Peyer's patch (tissue), 4 donors: ENCODE measurements at regions not wholly inside any gene's neighbourhood (a gene's known extent, or its start where the extent isn't known, plus 50 kb on each side); places are given as distances from the start of the nearest gene placed in this dataset.

Experiments used
- DNase-seq, 3 donors: peaks; one replicate each; pipeline ENCODE4 v3.0.0-alpha.2; 2017 to 2019
- H3K27ac ChIP-seq, 4 donors: fragments of 200-600 bp; sonication (generic); one replicate each; pipeline ENCODE4 v1.5.1; 2016 to 2019
- H3K27me3 ChIP-seq, 2 donors: fragments of 200-600 bp; sonication (generic); one replicate each; pipeline ENCODE4 v1.5.1; 2019
- H3K36me3 ChIP-seq, 3 donors: fragments of 200-600 bp; sonication (generic); one replicate each; pipeline ENCODE4 v1.5.1; 2016 to 2019
- H3K4me1 ChIP-seq, 4 donors: fragments of 200-600 bp; sonication (generic); one replicate each; pipeline ENCODE4 v1.5.1; 2016 to 2019
- H3K4me3 ChIP-seq, 4 donors: fragments of 200-600 bp; sonication (generic); 1 replicate in 3 of 4; 2 replicates in 1 of 4; pipeline ENCODE4 v1.5.1; 2016 to 2019; ENCODE audit warnings: mild to moderate bottlenecking in 1 of 4
- H3K9me3 ChIP-seq, 4 donors: fragments of 200-600 bp; sonication (generic); one replicate each; pipeline ENCODE4 v1.5.1; 2016 to 2019; ENCODE audit warnings: mild to moderate bottlenecking in 1 of 4
- CTCF ChIP-seq, 6 experiments: fragments of 450-650 bp in 4 of 6; fragments of 200-600 bp in 2 of 6; sonication (generic) in 1 of 6; IDR thresholded peaks; one replicate each; pipeline ENCODE4 v1.5.1; 2017 to 2019; ENCODE audit warnings: antibody characterized with exemption in 6 of 6, mild to moderate bottlenecking in 3 of 6, moderate library complexity in 1 of 6
- POLR2A ChIP-seq, 2 donors: fragments of 450-650 bp; IDR thresholded peaks; one replicate each; pipeline ENCODE4 v1.5.1; 2017; ENCODE audit warnings: antibody characterized with exemption in 2 of 2, mild to moderate bottlenecking in 2 of 2, moderate library complexity in 2 of 2

GRCh38 chr4:128558896-128559679 is 250.4 kb upstream of the JADE1 start:
- no peak for DNase-seq
- H3K27me3 ChIP-seq = no peaks in the 10 kb centered on the region
- no peak for TF ChIP-seq POLR2A (IDR thresholded peaks at IDR 0.05)
- no peak for TF ChIP-seq CTCF (IDR thresholded peaks at IDR 0.05)
- peak overlapping the region in 1 of 4 donors; percentile 39 for H3K27ac ChIP-seq
- H3K4me1 ChIP-seq = peaks cover 0 to 17% (median 0%) of the 10 kb centered on the region in 4 donors
- no peaks in the 10 kb centered on the region for H3K9me3 ChIP-seq
- no peaks in the 10 kb centered on the region for H3K36me3 ChIP-seq
- H3K4me3 ChIP-seq = no peak overlapping the region

- TF ChIP-seq POLR2A (IDR thresholded peaks at IDR 0.05) (no peak), CTCF (IDR thresholded peaks at IDR 0.05) (no peak)
- no peaks in the 10 kb centered on the region for H3K27me3 ChIP-seq
- peaks cover 0 to 21% (median 0%) of the 10 kb centered on the region in 4 donors for H3K4me1 ChIP-seq
- no peaks in the 10 kb centered on the region for H3K36me3 ChIP-seq
- H3K27ac ChIP-seq = no peak overlapping the region
- no peak for DNase-seq
- H3K4me3 ChIP-seq = no peak overlapping the region
- H3K9me3 ChIP-seq = no peaks in the 10 kb centered on the region
Observed at GRCh38 chr4:128556756-128557155, 252.7 kb upstream of the JADE1 start.

GRCh38 chr4:128553686-128554515 is 255.6 kb upstream of the JADE1 start:
- peak overlapping the region in 3 of 4 donors; percentile 35 to 58 (median 56) for H3K4me3 ChIP-seq
- no peaks in the 10 kb centered on the region for H3K27me3 ChIP-seq
- no peaks in the 10 kb centered on the region for H3K9me3 ChIP-seq
- peak overlapping the region; percentile 59 to 90 (median 72) for H3K27ac ChIP-seq
- H3K4me1 ChIP-seq = peaks cover 0 to 9% (median 0%) of the 10 kb centered on the region in 4 donors
- no peak for DNase-seq
- H3K36me3 ChIP-seq = no peaks in the 10 kb centered on the region
- no peak for TF ChIP-seq POLR2A (IDR thresholded peaks at IDR 0.05)
- TF ChIP-seq CTCF (IDR thresholded peaks at IDR 0.05) = no peak

GRCh38 chr4:128552586-128552907 is 257.0 kb upstream of the JADE1 start:
- Histone ChIP-seq H3K27ac (peak overlapping the region; percentile 59 to 90 (median 72)), H3K36me3 (no peaks in the 10 kb centered on the region), H3K27me3 (no peaks in the 10 kb centered on the region), H3K4me1 (peaks cover 0 to 9% (median 0%) of the 10 kb centered on the region in 4 donors), H3K4me3 (peak overlapping the region; percentile 35 to 58 (median 49)), H3K9me3 (no peaks in the 10 kb centered on the region)
- DNase-seq = no peak
- TF ChIP-seq POLR2A (IDR thresholded peaks at IDR 0.05) (no peak), CTCF (IDR thresholded peaks at IDR 0.05) (no peak)

- no peak overlapping the region for H3K4me3 ChIP-seq
- H3K9me3 ChIP-seq = no peaks in the 10 kb centered on the region
- no peak for TF ChIP-seq POLR2A (IDR thresholded peaks at IDR 0.05)
- no peak for TF ChIP-seq CTCF (IDR thresholded peaks at IDR 0.05)
- H3K36me3 ChIP-seq = no peaks in the 10 kb centered on the region
- no peaks in the 10 kb centered on the region for H3K27me3 ChIP-seq
- DNase-seq = no peak
- H3K27ac ChIP-seq = no peak overlapping the region
- H3K4me1 ChIP-seq = peaks cover 0 to 9% (median 0%) of the 10 kb centered on the region in 4 donors
Observed at GRCh38 chr4:128551280-128551679, 258.2 kb upstream of the JADE1 start.
